ENCODE measurements at regions not wholly inside any gene's neighbourhood (a gene's known extent, or its start where the extent isn't known, plus 50 kb on each side); places are given as distances from the start of the nearest gene placed in this dataset.

- Histone ChIP-seq H3K36me3 (ENCODE audit: control insufficient read depth, insufficient read depth, low read length) (no peaks in the 10 kb centered on the region), H3K9me3 (ENCODE audit: control insufficient read depth, insufficient read depth, low read length) (no peaks in the 10 kb centered on the region), H3K27ac (ENCODE audit: low read length) (no peak overlapping the region), H3K27me3 (ENCODE audit: control insufficient read depth, insufficient read depth, low read length) (no peaks in the 10 kb centered on the region), H3K4me1 (ENCODE audit: control insufficient read depth, insufficient read depth, low read length) (peaks cover 8% of the 10 kb centered on the region), H3K4me3 (ENCODE audit: low read length) (no peak overlapping the region)
- H3K9me3 Mint-ChIP-seq = no peaks in the 10 kb centered on the region
- no peaks in the 10 kb centered on the region for H3K36me3 Mint-ChIP-seq
- intact Hi-C loops (cut with micrococcal nuclease) = no loop called here
- no peaks in the 10 kb centered on the region for H3K4me1 Mint-ChIP-seq
- no peaks in the 10 kb centered on the region for H3K27me3 Mint-ChIP-seq (ENCODE audit: low read depth in 2 of 2)
- 24% methylated on average over 1 of the region's 2 CpGs for WGBS (ENCODE audit: insufficient coverage)
- ATAC-seq = no peak
- H3K4me3 Mint-ChIP-seq = no peak overlapping the region
- DNase-seq = no peak
- TF ChIP-seq, protein P1, sequence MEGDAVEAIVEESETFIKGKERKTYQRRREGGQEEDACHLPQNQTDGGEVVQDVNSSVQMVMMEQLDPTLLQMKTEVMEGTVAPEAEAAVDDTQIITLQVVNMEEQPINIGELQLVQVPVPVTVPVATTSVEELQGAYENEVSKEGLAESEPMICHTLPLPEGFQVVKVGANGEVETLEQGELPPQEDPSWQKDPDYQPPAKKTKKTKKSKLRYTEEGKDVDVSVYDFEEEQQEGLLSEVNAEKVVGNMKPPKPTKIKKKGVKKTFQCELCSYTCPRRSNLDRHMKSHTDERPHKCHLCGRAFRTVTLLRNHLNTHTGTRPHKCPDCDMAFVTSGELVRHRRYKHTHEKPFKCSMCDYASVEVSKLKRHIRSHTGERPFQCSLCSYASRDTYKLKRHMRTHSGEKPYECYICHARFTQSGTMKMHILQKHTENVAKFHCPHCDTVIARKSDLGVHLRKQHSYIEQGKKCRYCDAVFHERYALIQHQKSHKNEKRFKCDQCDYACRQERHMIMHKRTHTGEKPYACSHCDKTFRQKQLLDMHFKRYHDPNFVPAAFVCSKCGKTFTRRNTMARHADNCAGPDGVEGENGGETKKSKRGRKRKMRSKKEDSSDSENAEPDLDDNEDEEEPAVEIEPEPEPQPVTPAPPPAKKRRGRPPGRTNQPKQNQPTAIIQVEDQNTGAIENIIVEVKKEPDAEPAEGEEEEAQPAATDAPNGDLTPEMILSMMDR (IDR thresholded peaks at IDR 0.05) = no peak
- no peak overlapping the region for H3K27ac Mint-ChIP-seq
Measured at GRCh38 chr7:47188653-47189315, 393.1 kb downstream of the TNS3 start.

GRCh38 chr7:47188136-47188535 is 393.8 kb downstream of the TNS3 start:
- TF ChIP-seq, protein P1 (IDR thresholded peaks at IDR 0.05) = no peak
- DNase-seq (no peak), ATAC-seq (no peak)
- Histone ChIP-seq H3K4me1 (ENCODE audit: control insufficient read depth, insufficient read depth, low read length) (peaks cover 8% of the 10 kb centered on the region), H3K9me3 (ENCODE audit: control insufficient read depth, insufficient read depth, low read length) (no peaks in the 10 kb centered on the region), H3K27ac (ENCODE audit: low read length) (no peak overlapping the region), H3K36me3 (ENCODE audit: control insufficient read depth, insufficient read depth, low read length) (no peaks in the 10 kb centered on the region), H3K4me3 (ENCODE audit: low read length) (no peak overlapping the region), H3K27me3 (ENCODE audit: control insufficient read depth, insufficient read depth, low read length) (no peaks in the 10 kb centered on the region)
- intact Hi-C loops (cut with micrococcal nuclease) = no loop called here
- H3K4me3 Mint-ChIP-seq = no peak overlapping the region
- no peaks in the 10 kb centered on the region for H3K9me3 Mint-ChIP-seq
- H3K36me3 Mint-ChIP-seq = no peaks in the 10 kb centered on the region
- H3K27ac Mint-ChIP-seq = no peak overlapping the region
- WGBS (ENCODE audit: insufficient coverage) = 60% methylated on average over 2 of the region's 3 CpGs
- H3K4me1 Mint-ChIP-seq = no peaks in the 10 kb centered on the region
- no peaks in the 10 kb centered on the region for H3K27me3 Mint-ChIP-seq (ENCODE audit: low read depth in 2 of 2)

GRCh38 chr7:47186316-47186715 is 395.6 kb downstream of the TNS3 start:
- Mint-ChIP-seq H3K4me3 (no peak overlapping the region), H3K36me3 (no peaks in the 10 kb centered on the region), H3K4me1 (no peaks in the 10 kb centered on the region), H3K27ac (no peak overlapping the region), H3K27me3 (ENCODE audit: low read depth in 2 of 2) (no peaks in the 10 kb centered on the region), H3K9me3 (no peaks in the 10 kb centered on the region)
- Histone ChIP-seq H3K36me3 (ENCODE audit: control insufficient read depth, insufficient read depth, low read length) (no peaks in the 10 kb centered on the region), H3K9me3 (ENCODE audit: control insufficient read depth, insufficient read depth, low read length) (no peaks in the 10 kb centered on the region), H3K4me3 (ENCODE audit: low read length) (no peak overlapping the region), H3K4me1 (ENCODE audit: control insufficient read depth, insufficient read depth, low read length) (no peaks in the 10 kb centered on the region), H3K27ac (ENCODE audit: low read length) (no peak overlapping the region), H3K27me3 (ENCODE audit: control insufficient read depth, insufficient read depth, low read length) (no peaks in the 10 kb centered on the region)
- no peak for DNase-seq
- ATAC-seq = no peak
- WGBS (ENCODE audit: insufficient coverage) = 15% methylated on average over 5 of the region's 5 CpGs
- intact Hi-C loops (cut with micrococcal nuclease) = no loop called here
- TF ChIP-seq, protein P1 (IDR thresholded peaks at IDR 0.05) = no peak

GRCh38 chr7:47185839-47186238 is 396.1 kb downstream of the TNS3 start:
- H3K4me1 ChIP-seq (ENCODE audit: control insufficient read depth, insufficient read depth, low read length) = no peaks in the 10 kb centered on the region
- 88% methylated on average over 7 of the region's 7 CpGs for WGBS (ENCODE audit: insufficient coverage)
- no peaks in the 10 kb centered on the region for H3K36me3 ChIP-seq (ENCODE audit: control insufficient read depth, insufficient read depth, low read length)
- H3K4me3 ChIP-seq (ENCODE audit: low read length) = no peak overlapping the region
- H3K9me3 Mint-ChIP-seq = no peaks in the 10 kb centered on the region
- no peaks in the 10 kb centered on the region for H3K27me3 ChIP-seq (ENCODE audit: control insufficient read depth, insufficient read depth, low read length)
- TF ChIP-seq, protein P1 (IDR thresholded peaks at IDR 0.05) = no peak
- intact Hi-C loops (cut with micrococcal nuclease) = no loop called here
- no peaks in the 10 kb centered on the region for H3K4me1 Mint-ChIP-seq
- H3K27ac Mint-ChIP-seq = no peak overlapping the region
- H3K27me3 Mint-ChIP-seq (ENCODE audit: low read depth in 2 of 2) = no peaks in the 10 kb centered on the region
- DNase-seq (no peak), ATAC-seq (no peak)
- H3K9me3 ChIP-seq (ENCODE audit: control insufficient read depth, insufficient read depth, low read length) = no peaks in the 10 kb centered on the region
- H3K4me3 Mint-ChIP-seq = no peak overlapping the region
- H3K36me3 Mint-ChIP-seq = no peaks in the 10 kb centered on the region
- H3K27ac ChIP-seq (ENCODE audit: low read length) = no peak overlapping the region

All from natural killer cell (primary cell).